ENCODE measurements at regions not wholly inside any gene's neighbourhood (a gene's known extent, or its start where the extent isn't known, plus 50 kb on each side); places are given as distances from the start of the nearest gene placed in this dataset.

GRCh38 chr5:145681686-145682085 is 153.5 kb downstream of the PRELID2 start (continued):
- TF ChIP-seq HMGXB4 (CRISPR knock-in tag; IDR thresholded peaks at IDR 0.05; ENCODE audit: borderline replicate concordance in 1 of 2, low read depth in 1 of 2): 0 out of 4 replicates have a peak, but pooled peaks have one; percentile 34
- no peak for TF ChIP-seq CSRNP2 (CRISPR knock-in tag; conservative IDR thresholded peaks at IDR 0.05; ENCODE audit: low read depth)

GRCh38 chr5:145681216-145681615 is 153.9 kb downstream of the PRELID2 start:
- peak; percentile 3 for DNase-seq (ENCODE audit: low spot score)
- Histone ChIP-seq H4K20me1 (ENCODE audit: insufficient read depth, low read length) (no peaks in the 10 kb centered on the region), H3K4me2 (ENCODE audit: low read depth, low read length) (peak overlapping the region; percentile 49), H2AFZ (ENCODE audit: low read length) (peak overlapping the region; percentile 18), H3K4me3 (replicated peaks in 1 of 3; ENCODE audit: insufficient read depth in 1 of 3, low read depth in 2 of 3, low read length in 3 of 3) (no peak overlapping the region; a peak in 1 of 6 replicates), H3K27me3 (ENCODE audit: control insufficient read depth in 1 of 2, insufficient read depth in 2 of 2, low read length in 2 of 2) (no peaks in the 10 kb centered on the region), H3K9ac (ENCODE audit: insufficient read depth, low read depth, low read length) (no peak overlapping the region), H3K27ac (ENCODE audit: extremely low read length, insufficient read depth, low read length) (no peak overlapping the region), H3K79me2 (ENCODE audit: insufficient read depth, low read length) (no peaks in the 10 kb centered on the region), H3K9me3 (ENCODE audit: low read length) (no peaks in the 10 kb centered on the region), H3K36me3 (replicated peaks in 1 of 2; ENCODE audit: control insufficient read depth in 1 of 2, insufficient read depth in 2 of 2, low read length in 2 of 2) (no peaks in the 10 kb centered on the region), H3K4me1 (ENCODE audit: insufficient read depth, low read length) (peaks cover 19% of the 10 kb centered on the region)
- no peak for FAIRE-seq
- ChIA-PET CTCF (ENCODE audit: low intra/inter-chr PET ratio, low total read pairs) (interaction anchor here (1.5 to 2.3 kb wide), 2 partner anchors 145 to 368 kb away, joined by 5 to 25 read pairs; no protein-coding TSS in a partner anchor), POLR2A (no interaction called here)
- in situ Hi-C loops (cut with HindIII; ENCODE audit: extremely low pct_ligation_motif_present, low pct_unique_long_range_greater_than_20kb) (loop anchor here (10.0 kb wide), 1 partner anchor 374 kb away; no protein-coding TSS in a partner anchor), intact Hi-C loops (cut with micrococcal nuclease; ENCODE audit: unreplicated experiment) (loop anchor here (1.0 to 5.0 kb wide), 3 partner anchors 144 to 368 kb away; no protein-coding TSS in a partner anchor)
- BruUV-seq (replicated peaks): no TSS peak
- peak; percentile 49 for ATAC-seq
- WGBS (ENCODE audit: low lambda C conversion rate): 6% methylated on average over 1 of the region's 1 CpG
- TF ChIP-seq ZNF720 (CRISPR knock-in tag; IDR thresholded peaks at IDR 0.05): no peak
- peak; percentile 83; the same call in 1 of the 2 replicates for TF ChIP-seq AHDC1 (CRISPR knock-in tag; IDR thresholded peaks at IDR 0.05; ENCODE audit: borderline replicate concordance)
- TF ChIP-seq ZSCAN22 (CRISPR knock-in tag; IDR thresholded peaks at IDR 0.05): no peak
- no peak for TF ChIP-seq ZNF224 (CRISPR knock-in tag; IDR thresholded peaks at IDR 0.05)
- TF ChIP-seq ZNF513 (CRISPR knock-in tag; conservative IDR thresholded peaks at IDR 0.05): no peak
- no peak for TF ChIP-seq ZNF496 (CRISPR knock-in tag; IDR thresholded peaks at IDR 0.05; ENCODE audit: insufficient replicate concordance)
- 0 out of 2 replicates have a peak, but pooled peaks have one; percentile 46 for TF ChIP-seq ZNF670 (CRISPR knock-in tag; IDR thresholded peaks at IDR 0.05; ENCODE audit: borderline replicate concordance)
- no peak for TF ChIP-seq TBX3 (IDR thresholded peaks at IDR 0.05; ENCODE audit: borderline replicate concordance)
- TF ChIP-seq NR2F6 (IDR thresholded peaks at IDR 0.05): no peak
- no peak for TF ChIP-seq NR2F6 (CRISPR knock-in tag; IDR thresholded peaks at IDR 0.05)

All from HepG2 (cell line).